Kidney (tissue), 13 donors: ENCODE measurements at regions not wholly inside any gene's neighbourhood (a gene's known extent, or its start where the extent isn't known, plus 50 kb on each side); places are given as distances from the start of the nearest gene placed in this dataset.

Source experiments
- DNase-seq, 5 donors: peaks; one replicate each; pipeline ENCODE4 v3.0.0-alpha.2; 2013 to 2020
- FAIRE-seq: peaks from 2 replicates; lab custom pipeline; 2012; peaks lifted over from hg19 to GRCh38; lab: Jason Lieb, UNC
- H3K27ac ChIP-seq, 2 donors: one replicate each; pipeline ENCODE4 v1.7.0; 2013; ENCODE audit warnings: low read depth in 2 of 2, low read length in 2 of 2, inconsistent platforms in 1 of 2
- H3K27me3 ChIP-seq: one replicate; pipeline ENCODE4 v1.7.1; 2013; ENCODE audit warnings: low read length, inconsistent platforms; ENCODE audit not compliant: control insufficient read depth, insufficient read depth
- H3K36me3 ChIP-seq, 3 donors: one replicate each; pipeline versions ENCODE4 v1.7.0 to v1.7.1; 2013; ENCODE audit warnings: low read length in 3 of 3, control low read depth in 1 of 3, inconsistent platforms in 1 of 3; ENCODE audit not compliant: insufficient read depth in 3 of 3, control insufficient read depth in 2 of 3
- H3K4me1 ChIP-seq, 3 donors: one replicate each; pipeline versions ENCODE4 v1.7.0 to v1.7.1; 2013; ENCODE audit warnings: low read length in 3 of 3, inconsistent platforms in 1 of 3, low read depth in 1 of 3; ENCODE audit not compliant: control insufficient read depth in 2 of 3, insufficient read depth in 2 of 3
- H3K4me3 ChIP-seq, 3 donors: one replicate each; pipeline versions ENCODE4 v1.7.0 to v1.8.1; 2013; ENCODE audit warnings: low read length in 3 of 3, control low read depth in 1 of 3, inconsistent platforms in 1 of 3
- H3K9ac ChIP-seq, 3 donors: one replicate each; pipeline versions ENCODE4 v1.7.0 to v1.7.1; 2013; ENCODE audit warnings: low read length in 3 of 3, control low read depth in 1 of 3, inconsistent platforms in 1 of 3
- H3K9me3 ChIP-seq, 3 donors: one replicate each; pipeline versions ENCODE4 v1.7.0 to v1.7.1; 2013; ENCODE audit warnings: low read length in 3 of 3, control low read depth in 1 of 3, inconsistent platforms in 1 of 3; ENCODE audit not compliant: control insufficient read depth in 2 of 3, insufficient read depth in 1 of 3
- intact Hi-C: fragments of 100-400 bp; cut with DNase I; formaldehyde crosslinking; loops from one replicate; pipeline ENCODE4 v1.11.1; 2022
- TF ChIP-seq, protein P1 (sequence below): IDR thresholded peaks from 3 replicates; pipeline ENCODE4 v1.5.1; 2012; ENCODE audit warnings: mild to moderate bottlenecking, moderate library complexity, borderline replicate concordance; ENCODE audit not compliant: insufficient read depth; ENCODE audit errors: extremely low read depth
- donor health status: control.
- donor health status: control.
- donor health status: control.
- donor health status: control.
- donor health status: control.
- donor health status: DM: yes; HTN: yes; CAD: no.
- donor health status: Normal renal cell carcinoma (clear cell type).

DNA sequence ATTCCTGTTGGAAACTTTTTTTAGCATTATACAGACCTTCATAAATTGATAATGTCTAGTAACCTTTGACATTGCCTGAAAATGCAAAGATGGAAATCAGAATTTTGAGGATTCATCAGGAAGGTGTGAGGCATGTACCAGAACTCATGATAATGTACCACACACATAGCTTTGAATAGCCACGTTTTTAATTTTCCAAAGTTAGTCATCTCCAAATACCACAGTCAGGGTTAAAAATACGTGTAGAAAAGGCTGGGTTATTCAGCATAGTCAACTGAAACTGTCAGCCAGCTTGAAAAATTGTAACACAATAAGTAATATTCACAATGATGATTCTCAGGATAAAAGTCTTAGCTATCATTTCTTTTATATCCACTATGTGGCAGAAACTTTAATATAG lies 102.0 kb upstream of the THRB start:
- FAIRE-seq, result no peak
- H3K4me1 ChIP-seq, result no peaks in the 10 kb centered on the region
- H3K27me3 ChIP-seq, result no peaks in the 10 kb centered on the region
- no peak for DNase-seq
- no peak overlapping the region for H3K27ac ChIP-seq
- intact Hi-C loops, result no loop called here
- H3K9ac ChIP-seq, result no peak overlapping the region
- H3K36me3 ChIP-seq, result no peaks in the 10 kb centered on the region
- TF ChIP-seq, protein P1, sequence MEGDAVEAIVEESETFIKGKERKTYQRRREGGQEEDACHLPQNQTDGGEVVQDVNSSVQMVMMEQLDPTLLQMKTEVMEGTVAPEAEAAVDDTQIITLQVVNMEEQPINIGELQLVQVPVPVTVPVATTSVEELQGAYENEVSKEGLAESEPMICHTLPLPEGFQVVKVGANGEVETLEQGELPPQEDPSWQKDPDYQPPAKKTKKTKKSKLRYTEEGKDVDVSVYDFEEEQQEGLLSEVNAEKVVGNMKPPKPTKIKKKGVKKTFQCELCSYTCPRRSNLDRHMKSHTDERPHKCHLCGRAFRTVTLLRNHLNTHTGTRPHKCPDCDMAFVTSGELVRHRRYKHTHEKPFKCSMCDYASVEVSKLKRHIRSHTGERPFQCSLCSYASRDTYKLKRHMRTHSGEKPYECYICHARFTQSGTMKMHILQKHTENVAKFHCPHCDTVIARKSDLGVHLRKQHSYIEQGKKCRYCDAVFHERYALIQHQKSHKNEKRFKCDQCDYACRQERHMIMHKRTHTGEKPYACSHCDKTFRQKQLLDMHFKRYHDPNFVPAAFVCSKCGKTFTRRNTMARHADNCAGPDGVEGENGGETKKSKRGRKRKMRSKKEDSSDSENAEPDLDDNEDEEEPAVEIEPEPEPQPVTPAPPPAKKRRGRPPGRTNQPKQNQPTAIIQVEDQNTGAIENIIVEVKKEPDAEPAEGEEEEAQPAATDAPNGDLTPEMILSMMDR, result no peak
- no peak overlapping the region for H3K4me3 ChIP-seq
- H3K9me3 ChIP-seq, result no peaks in the 10 kb centered on the region

- Histone ChIP-seq H3K4me3 (no peak overlapping the region), H3K27me3 (no peaks in the 10 kb centered on the region), H3K36me3 (no peaks in the 10 kb centered on the region), H3K27ac (no peak overlapping the region), H3K9ac (no peak overlapping the region), H3K4me1 (no peaks in the 10 kb centered on the region), H3K9me3 (no peaks in the 10 kb centered on the region)
- FAIRE-seq (no peak), DNase-seq (peak in 1 of 5 donors; percentile 19)
- intact Hi-C loops, result no loop called here
- TF ChIP-seq, protein P1, result no peak
Observed at GRCh38 chr3:24598695-24599470, 104.2 kb upstream of the THRB start.

- Histone ChIP-seq H3K4me1 (no peaks in the 10 kb centered on the region), H3K27ac (no peak overlapping the region), H3K27me3 (no peaks in the 10 kb centered on the region), H3K36me3 (no peaks in the 10 kb centered on the region), H3K9ac (no peak overlapping the region), H3K9me3 (no peaks in the 10 kb centered on the region), H3K4me3 (no peak overlapping the region)
- DNase-seq, result no peak
- no peak for FAIRE-seq
- TF ChIP-seq, protein P1, result no peak
- intact Hi-C loops, result no loop called here
Observed at GRCh38 chr3:24601066-24601939, 106.7 kb upstream of the THRB start.
